ENCODE measurements at regions not wholly inside any gene's neighbourhood (a gene's known extent, or its start where the extent isn't known, plus 50 kb on each side); places are given as distances from the start of the nearest gene placed in this dataset.

- Histone ChIP-seq H3K4me1 (ENCODE audit: control insufficient read depth, insufficient read depth, low read length) (no peaks in the 10 kb centered on the region), H3K27me3 (ENCODE audit: control insufficient read depth, insufficient read depth, low read length) (no peaks in the 10 kb centered on the region), H3K27ac (ENCODE audit: low read length) (no peak overlapping the region), H3K36me3 (ENCODE audit: control insufficient read depth, insufficient read depth, low read length) (no peaks in the 10 kb centered on the region), H3K9me3 (ENCODE audit: control insufficient read depth, insufficient read depth, low read depth, low read length) (no peaks in the 10 kb centered on the region), H3K4me3 (ENCODE audit: low read depth in 2 of 2, low read length in 2 of 2) (no peak overlapping the region)
- no peak for TF ChIP-seq REST (IDR thresholded peaks at IDR 0.05; ENCODE audit: insufficient read depth in 1 of 2, low read depth in 2 of 2, low read length in 1 of 2)
- no peak for TF ChIP-seq TCF7L2 (IDR thresholded peaks at IDR 0.05; ENCODE audit: low read depth, low read length)
- TF ChIP-seq CTCF (IDR thresholded peaks at IDR 0.05): no peak
- no peak for TF ChIP-seq POLR2AphosphoS5 (IDR thresholded peaks at IDR 0.05; ENCODE audit: low read depth, low read length)
- no peak for TF ChIP-seq SIN3A (IDR thresholded peaks at IDR 0.05; ENCODE audit: borderline replicate concordance, insufficient read depth, low read depth, low read length)
- intact Hi-C loops (cut with micrococcal nuclease; ENCODE audit: unreplicated experiment): no loop called here
- ChIA-PET POLR2A (no interaction called here), CTCF (no interaction called here)
- no TSS peak for BruUV-seq (replicated peaks)
- DNase-seq (ENCODE audit: low read depth, low spot score) (no peak), ATAC-seq (no peak)
- in situ Hi-C loops (cut with HindIII; ENCODE audit: low pct_unique_long_range_greater_than_20kb, low sequenced_read_pairs): no loop called here
Measured at GRCh38 chr2:145076085-145076484, 556.2 kb upstream of the ZEB2 start.

- in situ Hi-C loops (cut with HindIII; ENCODE audit: low pct_unique_long_range_greater_than_20kb, low sequenced_read_pairs): no loop called here
- POLR2A ChIA-PET: no interaction called here
- CTCF ChIA-PET: no interaction called here
- BruUV-seq (replicated peaks): no TSS peak
- Histone ChIP-seq H3K4me3 (ENCODE audit: low read depth in 2 of 2, low read length in 2 of 2) (no peak overlapping the region), H3K4me1 (ENCODE audit: control insufficient read depth, insufficient read depth, low read length) (no peaks in the 10 kb centered on the region), H3K27ac (ENCODE audit: low read length) (no peak overlapping the region), H3K9me3 (ENCODE audit: control insufficient read depth, insufficient read depth, low read depth, low read length) (no peaks in the 10 kb centered on the region), H3K27me3 (ENCODE audit: control insufficient read depth, insufficient read depth, low read length) (no peaks in the 10 kb centered on the region), H3K36me3 (ENCODE audit: control insufficient read depth, insufficient read depth, low read length) (no peaks in the 10 kb centered on the region)
- TF ChIP-seq POLR2AphosphoS5 (IDR thresholded peaks at IDR 0.05; ENCODE audit: low read depth, low read length): no peak
- no peak for TF ChIP-seq CTCF (IDR thresholded peaks at IDR 0.05)
- no peak for TF ChIP-seq REST (IDR thresholded peaks at IDR 0.05; ENCODE audit: insufficient read depth in 1 of 2, low read depth in 2 of 2, low read length in 1 of 2)
- TF ChIP-seq TCF7L2 (IDR thresholded peaks at IDR 0.05; ENCODE audit: low read depth, low read length): no peak
- ATAC-seq: no peak
- intact Hi-C loops (cut with micrococcal nuclease; ENCODE audit: unreplicated experiment): no loop called here
- no peak for DNase-seq (ENCODE audit: low read depth, low spot score)
Measured at GRCh38 chr2:145075454-145076062, 555.6 kb upstream of the ZEB2 start.
